Esophagus squamous epithelium (tissue), 5 donors: ENCODE measurements at regions not wholly inside any gene's neighbourhood (a gene's known extent, or its start where the extent isn't known, plus 50 kb on each side); places are given as distances from the start of the nearest gene placed in this dataset.

Experiments used
- DNase-seq: peaks from one replicate; lab custom pipeline; 2025; lab: John Stamatoyannopoulos, UW
- H3K27ac ChIP-seq, 4 donors: fragments of 200-600 bp; sonication (generic); one replicate each; pipeline ENCODE4 v1.5.1; 2016 to 2019; ENCODE audit warnings: mild to moderate bottlenecking in 1 of 4
- H3K27me3 ChIP-seq, 4 donors: fragments of 200-600 bp; sonication (generic); 1 replicate in 3 of 4; 2 replicates in 1 of 4; pipeline versions ENCODE4 v1.5.1 to v1.6.0; 2017 to 2021; ENCODE audit warnings: antibody characterized with exemption in 1 of 4
- H3K36me3 ChIP-seq, 3 donors: fragments of 200-600 bp; sonication (generic); one replicate each; pipeline ENCODE4 v1.5.1; 2016 to 2019
- H3K4me1 ChIP-seq, 3 donors: fragments of 200-600 bp; sonication (generic); one replicate each; pipeline ENCODE4 v1.5.1; 2017 to 2019
- H3K4me3 ChIP-seq, 4 donors: fragments of 200-600 bp; sonication (generic); 1 replicate in 3 of 4; 2 replicates in 1 of 4; pipeline ENCODE4 v1.5.1; 2016 to 2019; ENCODE audit warnings: mild to moderate bottlenecking in 2 of 4, moderate library complexity in 1 of 4
- H3K9me3 ChIP-seq, 3 donors: fragments of 200-600 bp; sonication (generic); one replicate each; pipeline ENCODE4 v1.5.1; 2016 to 2019
- CTCF ChIP-seq, 6 experiments: fragments of 450-650 bp in 4 of 6; fragments of 200-600 bp in 2 of 6; sonication (generic) in 2 of 6; IDR thresholded peaks; one replicate each; pipeline ENCODE4 v1.5.1; 2016 to 2019; ENCODE audit warnings: antibody characterized with exemption in 6 of 6, mild to moderate bottlenecking in 4 of 6, moderate library complexity in 4 of 6
- POLR2A ChIP-seq, 4 donors: fragments of 450-650 bp; IDR thresholded peaks; one replicate each; pipeline ENCODE4 v1.6.1; 2017; ENCODE audit warnings: antibody characterized with exemption in 4 of 4, mild to moderate bottlenecking in 4 of 4, moderate library complexity in 3 of 4
- WGBS, 2 donors: methylation state at CpG; one replicate each; pipeline ENCODE4 v1.1.5; 2018; 5-methylcytosine and 5-hydroxymethylcytosine counted together
- intact Hi-C: fragments of 100-400 bp; cut with DNase I; formaldehyde crosslinking; loops from one replicate; pipeline ENCODE4 v1.15.0; 2022
- donor health status: DM: yes; HTN: yes; CAD: no.

GRCh38 chr7:110307776-110308175, 783.2 kb upstream of the LRRN3 start:
- H3K9me3 ChIP-seq, result no peaks in the 10 kb centered on the region
- 46 to 65% methylated on average over 1 of the region's 1 CpG for WGBS, 2 donors
- TF ChIP-seq POLR2A (IDR thresholded peaks at IDR 0.05) (no peak), CTCF (IDR thresholded peaks at IDR 0.05) (no peak)
- DNase-seq, result no peak
- H3K4me1 ChIP-seq, result no peaks in the 10 kb centered on the region
- intact Hi-C loops, result no loop called here
- H3K27me3 ChIP-seq, result no peaks in the 10 kb centered on the region
- no peak overlapping the region for H3K27ac ChIP-seq
- no peaks in the 10 kb centered on the region for H3K36me3 ChIP-seq
- no peak overlapping the region for H3K4me3 ChIP-seq

- no peaks in the 10 kb centered on the region for H3K36me3 ChIP-seq
- H3K27ac ChIP-seq, result no peak overlapping the region
- H3K27me3 ChIP-seq, result no peaks in the 10 kb centered on the region
- intact Hi-C loops, result no loop called here
- no peaks in the 10 kb centered on the region for H3K9me3 ChIP-seq
- no peaks in the 10 kb centered on the region for H3K4me1 ChIP-seq
- no peak overlapping the region for H3K4me3 ChIP-seq
- WGBS, 2 donors, result 80 to 92% methylated on average over 4 to 5 of the region's 5 CpGs
- DNase-seq, result no peak
- no peak for TF ChIP-seq CTCF (IDR thresholded peaks at IDR 0.05)
- TF ChIP-seq POLR2A (IDR thresholded peaks at IDR 0.05), result no peak
Measured at GRCh38 chr7:110308791-110309190, 782.1 kb upstream of the LRRN3 start.

- no peak overlapping the region for H3K27ac ChIP-seq
- no peaks in the 10 kb centered on the region for H3K9me3 ChIP-seq
- H3K36me3 ChIP-seq, result no peaks in the 10 kb centered on the region
- no peak for DNase-seq
- no peak for TF ChIP-seq CTCF (IDR thresholded peaks at IDR 0.05)
- no peak for TF ChIP-seq POLR2A (IDR thresholded peaks at IDR 0.05)
- intact Hi-C loops, result no loop called here
- no peaks in the 10 kb centered on the region for H3K4me1 ChIP-seq
- H3K27me3 ChIP-seq, result no peaks in the 10 kb centered on the region
- H3K4me3 ChIP-seq, result no peak overlapping the region
Measured at GRCh38 chr7:110309941-110310340, 781.0 kb upstream of the LRRN3 start.

- 62 to 64% methylated on average over 3 of the region's 3 CpGs for WGBS, 2 donors
Measured at GRCh38 chr7:110311556-110311955, 779.4 kb upstream of the LRRN3 start.

More at GRCh38 chr7:110311556-110311955, 779.4 kb upstream of the LRRN3 start:
- intact Hi-C loops, result no loop called here
- H3K4me3 ChIP-seq, result no peak overlapping the region
- H3K9me3 ChIP-seq, result no peaks in the 10 kb centered on the region
- TF ChIP-seq CTCF (IDR thresholded peaks at IDR 0.05) (no peak), POLR2A (IDR thresholded peaks at IDR 0.05) (no peak)
- no peaks in the 10 kb centered on the region for H3K27me3 ChIP-seq
- H3K36me3 ChIP-seq, result no peaks in the 10 kb centered on the region
- no peaks in the 10 kb centered on the region for H3K4me1 ChIP-seq
- DNase-seq, result no peak
- H3K27ac ChIP-seq, result no peak overlapping the region
